PC-3 (cell line): ENCODE measurements at regions not wholly inside any gene's neighbourhood (a gene's known extent, or its start where the extent isn't known, plus 50 kb on each side); places are given as distances from the start of the nearest gene placed in this dataset.

Experiments
- ATAC-seq: fragments of 200-7000 bp; cut with Tn5 transposase; 2 replicates; pipeline ENCODE4 v1.9.1; 2020; ENCODE audit warnings: mild to moderate bottlenecking, moderate library complexity
- BruUV-seq: library from RNA; stranded (reverse); fragments of 400-500 nt; replicated peaks from 2 replicates; lab custom pipeline; 2021; lab: Mats Ljungman, UMichigan
- CTCF ChIA-PET: fragments of 300-600 bp; sonication (Branson Sonifier 250); formaldehyde crosslinking; loops from one replicate; lab custom pipeline; 2022; ENCODE audit warnings: antibody characterized with exemption; lab: Charles Lee
- POLR2A ChIA-PET: fragments of 300-600 bp; sonication (Branson Sonifier 250); formaldehyde crosslinking; loops from one replicate; lab custom pipeline; 2022; ENCODE audit warnings: antibody characterized with exemption; ENCODE audit not compliant: unreplicated experiment; lab: Charles Lee
- DNase-seq: peaks from one replicate; pipeline ENCODE4 v3.0.0-alpha.2; 2015
- H2AFZ ChIP-seq: fragments of 300-600 bp; sonication (generic); 2 replicates; pipeline ENCODE4 v1.6.0; 2016; ENCODE audit warnings: antibody characterized with exemption, low read length
- H3F3A ChIP-seq: fragments of 300-600 bp; sonication (generic); one replicate; pipeline ENCODE4 v1.6.0; 2017; ENCODE audit warnings: antibody characterized with exemption, low read length, control low read depth, mild to moderate bottlenecking; ENCODE audit not compliant: unreplicated experiment
- H3K27ac ChIP-seq: fragments of 300-600 bp; sonication (generic); 2 replicates; pipeline ENCODE4 v1.5.1; 2016; ENCODE audit warnings: mild to moderate bottlenecking, low read length
- H3K27me3 ChIP-seq: fragments of 300-600 bp; sonication (generic); 2 replicates; pipeline ENCODE4 v1.6.1; 2016; ENCODE audit warnings: low read length, mixed read lengths
- H3K36me3 ChIP-seq: fragments of 300-600 bp; sonication (generic); 2 replicates; pipeline ENCODE4 v1.6.1; 2016; ENCODE audit warnings: low read depth, mixed run types, low read length, mixed read lengths
- H3K4me1 ChIP-seq: fragments of 300-600 bp; sonication (generic); 2 replicates; pipeline ENCODE4 v1.5.1; 2016; ENCODE audit warnings: low read length; ENCODE audit not compliant: insufficient read depth
- H3K4me2 ChIP-seq: fragments of 300-600 bp; sonication (generic); 2 replicates; pipeline ENCODE4 v1.6.0; 2016; ENCODE audit warnings: low read length
- H3K4me3 ChIP-seq: fragments of 300-600 bp; sonication (generic); 2 replicates; pipeline ENCODE4 v1.5.1; 2016; ENCODE audit warnings: mild to moderate bottlenecking, low read length, mixed read lengths
- H3K79me2 ChIP-seq: fragments of 300-600 bp; sonication (generic); 2 replicates; pipeline ENCODE4 v1.6.1; 2017; ENCODE audit warnings: low read length, mixed read lengths
- H3K9ac ChIP-seq: fragments of 300-600 bp; sonication (generic); 2 replicates; pipeline ENCODE4 v1.6.0; 2016; ENCODE audit warnings: mild to moderate bottlenecking, low read length
- H3K9me2 ChIP-seq: fragments of 300-600 bp; sonication (generic); replicated peaks from 2 replicates; pipeline ENCODE4 v1.6.1; 2016; ENCODE audit warnings: mixed run types, low read length, mixed read lengths
- H3K9me3 ChIP-seq: fragments of 300-600 bp; sonication (generic); 2 replicates; pipeline ENCODE4 v1.6.1; 2016; ENCODE audit warnings: low read length, mixed read lengths
- H4K20me1 ChIP-seq: fragments of 300-600 bp; sonication (generic); 2 replicates; pipeline ENCODE4 v1.6.1; 2016; ENCODE audit warnings: low read length, mixed read lengths
- EZH2 ChIP-seq: fragments of 300-600 bp; sonication (generic); IDR thresholded peaks from one replicate; pipeline ENCODE4 v1.6.1; 2017; ENCODE audit warnings: antibody characterized with exemption, mild to moderate bottlenecking, low read length; ENCODE audit not compliant: unreplicated experiment
- EZH2phosphoT487 ChIP-seq: fragments of 300-600 bp; sonication (generic); IDR thresholded peaks from 2 replicates; pipeline ENCODE4 v1.6.1; 2018; ENCODE audit warnings: mild to moderate bottlenecking, antibody characterized with exemption, low read length, borderline replicate concordance
- intact Hi-C: fragments of 100-400 bp; cut with micrococcal nuclease; formaldehyde crosslinking; loops from 2 replicates; pipeline ENCODE4 v1.9.0; 2023
- TF ChIP-seq, protein P1 (sequence below): fragments of 300-600 bp; sonication (generic); conservative IDR thresholded peaks from 2 replicates; pipeline ENCODE4 v1.5.1; 2017; ENCODE audit warnings: antibody characterized with exemption, low read depth, mild to moderate bottlenecking, low read length

DNA sequence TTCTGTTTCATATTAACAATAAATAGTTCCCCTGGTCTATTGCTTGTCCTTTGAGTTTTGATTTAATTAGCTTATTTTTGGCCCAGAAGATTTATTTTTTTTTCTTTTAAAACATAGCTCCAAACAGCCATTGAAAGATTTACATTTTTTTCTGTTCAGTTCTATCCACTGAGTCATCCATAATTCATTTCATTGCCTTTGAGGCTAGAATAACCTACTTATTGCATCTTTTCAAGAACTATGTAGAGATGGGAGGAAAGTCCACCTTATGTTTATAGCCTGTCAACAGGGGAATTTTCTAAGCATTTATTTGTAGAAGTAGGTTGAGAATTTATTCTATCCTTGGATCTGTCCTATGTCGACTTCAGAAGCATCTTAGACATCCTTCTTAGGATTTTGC lies 53.4 kb upstream of the CHD2 start:
- no peak for TF ChIP-seq EZH2
- no peak for TF ChIP-seq EZH2phosphoT487
- TF ChIP-seq, protein P1, sequence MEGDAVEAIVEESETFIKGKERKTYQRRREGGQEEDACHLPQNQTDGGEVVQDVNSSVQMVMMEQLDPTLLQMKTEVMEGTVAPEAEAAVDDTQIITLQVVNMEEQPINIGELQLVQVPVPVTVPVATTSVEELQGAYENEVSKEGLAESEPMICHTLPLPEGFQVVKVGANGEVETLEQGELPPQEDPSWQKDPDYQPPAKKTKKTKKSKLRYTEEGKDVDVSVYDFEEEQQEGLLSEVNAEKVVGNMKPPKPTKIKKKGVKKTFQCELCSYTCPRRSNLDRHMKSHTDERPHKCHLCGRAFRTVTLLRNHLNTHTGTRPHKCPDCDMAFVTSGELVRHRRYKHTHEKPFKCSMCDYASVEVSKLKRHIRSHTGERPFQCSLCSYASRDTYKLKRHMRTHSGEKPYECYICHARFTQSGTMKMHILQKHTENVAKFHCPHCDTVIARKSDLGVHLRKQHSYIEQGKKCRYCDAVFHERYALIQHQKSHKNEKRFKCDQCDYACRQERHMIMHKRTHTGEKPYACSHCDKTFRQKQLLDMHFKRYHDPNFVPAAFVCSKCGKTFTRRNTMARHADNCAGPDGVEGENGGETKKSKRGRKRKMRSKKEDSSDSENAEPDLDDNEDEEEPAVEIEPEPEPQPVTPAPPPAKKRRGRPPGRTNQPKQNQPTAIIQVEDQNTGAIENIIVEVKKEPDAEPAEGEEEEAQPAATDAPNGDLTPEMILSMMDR = no peak
- Histone ChIP-seq H3K9ac (no peak overlapping the region), H3K27me3 (no peaks in the 10 kb centered on the region), H3K27ac (no peak overlapping the region), H3K36me3 (no peaks in the 10 kb centered on the region), H3F3A (no peaks in the 10 kb centered on the region), H3K4me3 (no peak overlapping the region), H3K79me2 (no peaks in the 10 kb centered on the region), H3K9me3 (no peaks in the 10 kb centered on the region), H3K4me2 (no peak overlapping the region), H2AFZ (no peak overlapping the region), H3K9me2 (no peaks in the 10 kb centered on the region), H4K20me1 (no peaks in the 10 kb centered on the region), H3K4me1 (peaks cover 5% of the 10 kb centered on the region; the same call in 1 of the 2 replicates)
- intact Hi-C loops = no loop called here
- CTCF ChIA-PET = no interaction called here
- DNase-seq (no peak), ATAC-seq (no peak)
- BruUV-seq = no TSS peak
- POLR2A ChIA-PET = no interaction called here

DNA sequence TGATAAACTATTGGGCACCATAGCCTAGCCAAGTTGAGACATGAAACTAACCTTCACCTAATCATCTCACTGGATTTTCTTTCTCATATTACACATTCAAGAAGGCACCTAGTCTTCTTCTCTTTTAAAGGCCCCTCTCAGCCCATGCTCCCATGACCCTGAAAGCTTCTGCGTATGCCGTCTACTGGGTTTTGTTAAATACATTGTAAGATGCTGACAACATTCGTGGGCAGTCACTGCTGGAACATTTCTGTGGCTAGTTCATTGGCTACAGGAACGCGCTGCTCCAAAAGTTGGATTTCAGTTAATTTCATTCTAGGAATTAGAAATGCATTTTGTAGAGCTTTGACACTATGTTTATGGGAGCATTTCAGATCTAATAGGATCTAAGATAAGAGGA lies 52.3 kb upstream of the CHD2 start:
- CTCF ChIA-PET = no interaction called here
- no peak overlapping the region for H3K27ac ChIP-seq

GRCh38 chr15:92848464-92848851 lies 51.7 kb upstream of the CHD2 start:
- Histone ChIP-seq H2AFZ (no peak overlapping the region), H3K9ac (no peak overlapping the region), H3K9me2 (no peaks in the 10 kb centered on the region), H3K4me2 (no peak overlapping the region), H3K4me1 (peaks cover 5% of the 10 kb centered on the region; the same call in 1 of the 2 replicates), H3K9me3 (no peaks in the 10 kb centered on the region), H3F3A (no peaks in the 10 kb centered on the region), H3K27me3 (no peaks in the 10 kb centered on the region), H3K79me2 (no peaks in the 10 kb centered on the region), H3K4me3 (no peak overlapping the region), H3K36me3 (no peaks in the 10 kb centered on the region), H3K27ac (no peak overlapping the region), H4K20me1 (no peaks in the 10 kb centered on the region)
- ATAC-seq (no peak), DNase-seq (no peak)
- CTCF ChIA-PET = no interaction called here
- intact Hi-C loops = no loop called here
- BruUV-seq = no TSS peak
- POLR2A ChIA-PET = no interaction called here
- TF ChIP-seq EZH2phosphoT487 (no peak), EZH2 (no peak)
- TF ChIP-seq, protein P1 = no peak

More for the DNA sequence above, 52.3 kb upstream of the CHD2 start:
- Histone ChIP-seq H3K27me3 (no peaks in the 10 kb centered on the region), H3K4me1 (peaks cover 5% of the 10 kb centered on the region; the same call in 1 of the 2 replicates), H4K20me1 (no peaks in the 10 kb centered on the region), H2AFZ (no peak overlapping the region), H3F3A (no peaks in the 10 kb centered on the region), H3K4me2 (no peak overlapping the region), H3K9me2 (no peaks in the 10 kb centered on the region), H3K36me3 (no peaks in the 10 kb centered on the region), H3K9ac (no peak overlapping the region), H3K4me3 (no peak overlapping the region), H3K9me3 (no peaks in the 10 kb centered on the region), H3K79me2 (no peaks in the 10 kb centered on the region)
- ATAC-seq (no peak), DNase-seq (no peak)
- POLR2A ChIA-PET = no interaction called here
- intact Hi-C loops = no loop called here
- BruUV-seq = no TSS peak
- TF ChIP-seq, protein P1 = no peak
- TF ChIP-seq EZH2phosphoT487 (no peak), EZH2 (no peak)
